ENCODE measurements at regions not wholly inside any gene's neighbourhood (a gene's known extent, or its start where the extent isn't known, plus 50 kb on each side); places are given as distances from the start of the nearest gene placed in this dataset.

DNA sequence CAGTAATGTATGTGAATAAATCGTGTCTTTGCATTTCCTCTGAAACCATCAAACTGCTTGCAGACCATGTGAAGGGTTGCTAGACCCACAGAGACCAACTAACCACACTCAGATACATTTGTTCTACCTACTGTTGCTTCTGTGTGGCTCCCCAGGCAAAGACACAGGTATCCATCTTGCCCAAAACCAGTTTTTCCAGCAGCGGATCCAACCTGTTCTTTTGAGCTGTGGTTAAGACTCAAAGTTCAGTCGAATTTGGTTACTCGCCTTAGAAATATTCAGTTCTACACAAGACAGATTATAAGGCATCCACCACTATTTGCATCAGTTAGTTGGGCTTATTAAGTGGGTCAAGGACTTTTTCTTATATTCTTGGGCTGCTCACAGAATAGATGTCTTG is 276.2 kb upstream of the EPHA4 start:
- TF ChIP-seq GABPA (IDR thresholded peaks at IDR 0.05; ENCODE audit: low read depth) (no peak), SPI1 (IDR thresholded peaks at IDR 0.05; ENCODE audit: borderline replicate concordance, low read depth) (no peak)
- TF ChIP-seq, protein P1, sequence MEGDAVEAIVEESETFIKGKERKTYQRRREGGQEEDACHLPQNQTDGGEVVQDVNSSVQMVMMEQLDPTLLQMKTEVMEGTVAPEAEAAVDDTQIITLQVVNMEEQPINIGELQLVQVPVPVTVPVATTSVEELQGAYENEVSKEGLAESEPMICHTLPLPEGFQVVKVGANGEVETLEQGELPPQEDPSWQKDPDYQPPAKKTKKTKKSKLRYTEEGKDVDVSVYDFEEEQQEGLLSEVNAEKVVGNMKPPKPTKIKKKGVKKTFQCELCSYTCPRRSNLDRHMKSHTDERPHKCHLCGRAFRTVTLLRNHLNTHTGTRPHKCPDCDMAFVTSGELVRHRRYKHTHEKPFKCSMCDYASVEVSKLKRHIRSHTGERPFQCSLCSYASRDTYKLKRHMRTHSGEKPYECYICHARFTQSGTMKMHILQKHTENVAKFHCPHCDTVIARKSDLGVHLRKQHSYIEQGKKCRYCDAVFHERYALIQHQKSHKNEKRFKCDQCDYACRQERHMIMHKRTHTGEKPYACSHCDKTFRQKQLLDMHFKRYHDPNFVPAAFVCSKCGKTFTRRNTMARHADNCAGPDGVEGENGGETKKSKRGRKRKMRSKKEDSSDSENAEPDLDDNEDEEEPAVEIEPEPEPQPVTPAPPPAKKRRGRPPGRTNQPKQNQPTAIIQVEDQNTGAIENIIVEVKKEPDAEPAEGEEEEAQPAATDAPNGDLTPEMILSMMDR (IDR thresholded peaks at IDR 0.05; ENCODE audit: insufficient read depth, low read length): no peak
